ENCODE measurements at regions not wholly inside any gene's neighbourhood (a gene's known extent, or its start where the extent isn't known, plus 50 kb on each side); places are given as distances from the start of the nearest gene placed in this dataset.
"Not testable (repeated sequence)": the region's sequence is repeated elsewhere in the genome, so short reads cannot be mapped to it uniquely, and the experiment has no call there.

DNA sequence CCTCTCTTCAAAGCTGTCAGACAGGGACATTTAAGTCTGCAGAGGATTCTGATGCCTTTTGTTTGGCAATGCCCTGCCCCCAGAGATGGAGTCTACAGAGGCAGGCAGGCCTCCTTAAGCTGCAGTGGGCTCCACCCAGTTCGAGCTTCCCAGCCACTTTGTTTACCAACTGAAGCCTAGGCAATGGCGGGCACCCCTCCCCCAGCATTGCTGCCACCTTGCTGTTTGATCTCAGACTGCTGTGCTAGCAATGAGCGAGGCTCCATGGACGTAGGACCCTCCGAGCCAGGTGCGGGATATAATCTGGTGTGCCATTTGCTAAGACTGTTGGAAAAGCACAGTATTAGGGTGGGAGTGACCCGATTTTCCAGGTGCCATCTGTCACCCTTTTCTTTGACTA lies 207.7 kb downstream of the OTOP1 start:
- DNase-seq (ENCODE audit: low read depth in 2 of 3, low spot score in 2 of 3): not testable (repeated sequence)

DNA sequence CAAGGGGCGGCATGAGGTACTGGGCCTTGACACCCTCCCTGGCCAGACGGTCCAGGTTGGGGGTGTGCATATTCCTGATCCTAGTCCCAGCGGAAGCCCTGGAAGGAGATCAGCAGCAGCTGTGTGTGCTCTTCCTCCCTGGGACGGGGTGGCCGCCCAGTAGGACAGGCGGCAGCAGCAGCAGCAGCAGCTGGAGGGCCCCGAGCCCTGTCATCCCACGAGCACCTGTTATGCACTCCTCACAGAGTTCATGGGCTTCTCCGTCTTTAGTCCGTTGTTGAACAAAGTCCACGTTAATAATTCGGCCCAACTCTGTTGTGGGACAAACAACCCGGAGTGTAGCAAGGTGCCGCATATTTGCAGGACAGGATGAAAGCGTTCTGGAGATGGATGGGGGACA lies 205.6 kb downstream of the OTOP1 start:
- DNase-seq (ENCODE audit: low read depth in 2 of 3, low spot score in 2 of 3): not testable (repeated sequence)

DNA sequence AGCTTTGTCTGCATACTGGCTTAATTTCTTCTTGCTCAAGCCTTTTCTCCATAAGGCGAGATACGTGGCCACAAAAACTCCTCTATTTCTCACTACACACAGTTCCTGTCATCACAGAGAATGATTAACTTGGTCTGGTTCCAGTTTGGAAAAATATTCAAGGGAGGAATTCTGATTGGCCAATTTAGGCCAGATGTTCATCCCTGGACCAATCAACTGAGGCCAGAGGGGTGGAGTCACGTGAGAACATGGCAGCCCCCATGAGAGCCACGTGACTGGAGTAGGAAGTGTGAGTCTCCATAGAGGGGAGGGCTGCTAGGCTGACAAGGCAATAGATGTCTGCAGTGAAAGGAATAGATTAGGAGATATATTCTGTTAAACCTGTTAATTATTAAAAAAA lies 200.0 kb downstream of the OTOP1 start:
- DNase-seq (ENCODE audit: low read depth in 2 of 3, low spot score in 2 of 3): not testable (repeated sequence)

DNA sequence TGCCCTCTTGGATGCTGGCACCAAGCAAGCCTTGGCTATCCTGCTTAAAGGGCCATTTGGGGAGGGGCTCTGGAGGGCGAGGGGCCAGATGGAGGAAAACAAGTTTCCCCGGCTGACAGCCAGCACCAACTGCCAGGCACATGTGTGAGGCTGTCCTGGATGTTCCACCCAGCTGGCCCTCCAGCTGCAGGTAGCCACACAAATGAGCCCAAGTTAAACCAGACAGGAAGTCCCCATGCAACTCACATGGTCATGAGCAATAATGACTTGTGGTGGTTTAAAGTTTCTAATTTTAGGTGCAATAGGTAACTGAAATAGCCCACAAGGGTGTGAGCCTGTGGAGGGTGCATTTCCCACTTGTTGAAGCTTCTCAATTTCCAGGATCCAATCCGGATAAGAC lies 198.0 kb downstream of the OTOP1 start:
- DNase-seq (ENCODE audit: low read depth in 2 of 3, low spot score in 2 of 3): not testable (repeated sequence)

DNA sequence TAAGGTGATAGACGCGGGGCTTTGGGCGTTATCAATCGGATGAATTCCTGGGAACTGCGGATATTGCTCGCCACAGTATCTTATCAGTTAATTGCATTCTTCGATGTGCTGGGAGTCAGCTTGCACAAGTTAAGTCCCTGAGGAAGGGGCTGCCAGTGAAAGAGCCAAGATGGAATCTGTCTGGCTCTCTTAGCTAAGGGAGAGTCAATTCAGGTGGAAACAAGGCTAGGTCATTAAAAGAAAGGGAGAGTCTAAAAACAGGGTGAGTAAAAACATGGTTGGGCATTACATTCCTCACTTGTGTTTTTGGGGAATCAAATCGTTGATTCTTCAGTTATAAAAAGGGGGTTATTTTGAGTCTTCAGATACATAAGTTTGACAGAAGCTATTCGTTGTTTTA lies 196.2 kb downstream of the OTOP1 start:
- DNase-seq (ENCODE audit: low read depth in 2 of 3, low spot score in 2 of 3): not testable (repeated sequence)

DNA sequence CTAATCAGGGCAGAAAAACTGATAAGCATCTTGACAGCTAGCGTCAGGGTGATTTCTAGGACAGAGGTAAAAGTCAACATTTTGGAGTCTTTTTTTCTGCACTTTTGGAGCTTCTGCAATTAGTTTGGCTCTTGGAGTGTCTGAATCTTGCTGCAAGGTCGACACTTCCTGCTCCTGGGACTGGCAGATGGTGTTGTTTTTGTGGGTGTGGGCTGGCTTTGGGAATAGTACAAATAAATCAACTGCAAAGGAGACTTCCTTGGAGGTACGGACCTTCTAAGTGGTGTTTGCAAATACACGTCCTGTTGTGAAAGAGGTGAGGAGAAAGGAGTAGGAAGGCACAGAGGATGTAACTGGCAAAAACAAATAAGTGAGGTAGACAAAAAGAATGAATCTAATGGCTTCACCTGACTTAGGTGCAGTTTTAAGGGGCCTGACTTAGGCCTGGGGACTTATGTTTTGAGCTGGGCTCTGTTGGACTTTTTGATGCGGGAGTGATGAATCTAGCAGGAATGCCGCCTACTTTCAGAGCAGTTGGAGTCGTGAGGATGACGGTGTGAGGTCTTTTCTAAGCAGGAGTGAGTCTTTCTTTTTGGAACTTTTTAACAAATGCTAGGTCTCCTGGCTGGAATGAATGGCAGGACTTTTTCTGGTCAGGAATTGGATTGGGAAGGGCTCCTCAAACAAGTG lies 195.1 kb downstream of the OTOP1 start:
- DNase-seq (ENCODE audit: low read depth in 2 of 3, low spot score in 2 of 3): not testable (repeated sequence)

DNA sequence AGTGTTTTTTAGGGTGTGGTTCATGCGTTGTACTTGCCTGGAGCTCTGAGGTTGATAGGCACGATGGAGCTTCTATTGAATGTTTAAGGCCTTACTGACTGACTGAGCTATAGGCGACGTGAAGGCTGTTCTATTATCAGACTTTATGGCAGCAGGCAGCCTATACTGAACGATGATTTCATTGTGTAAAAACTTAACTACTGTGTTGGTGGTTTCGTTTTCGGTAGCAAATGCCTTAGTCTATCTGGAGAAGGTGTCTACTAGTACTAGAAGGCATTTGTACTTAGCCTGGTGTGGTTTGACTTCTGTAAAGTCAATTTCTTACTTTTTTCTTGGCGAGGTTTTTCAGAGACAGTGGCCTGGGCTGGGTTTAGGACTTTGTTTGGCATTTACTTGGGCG lies 194.4 kb downstream of the OTOP1 start:
- not testable (repeated sequence) for DNase-seq (ENCODE audit: low read depth in 2 of 3, low spot score in 2 of 3)

DNA sequence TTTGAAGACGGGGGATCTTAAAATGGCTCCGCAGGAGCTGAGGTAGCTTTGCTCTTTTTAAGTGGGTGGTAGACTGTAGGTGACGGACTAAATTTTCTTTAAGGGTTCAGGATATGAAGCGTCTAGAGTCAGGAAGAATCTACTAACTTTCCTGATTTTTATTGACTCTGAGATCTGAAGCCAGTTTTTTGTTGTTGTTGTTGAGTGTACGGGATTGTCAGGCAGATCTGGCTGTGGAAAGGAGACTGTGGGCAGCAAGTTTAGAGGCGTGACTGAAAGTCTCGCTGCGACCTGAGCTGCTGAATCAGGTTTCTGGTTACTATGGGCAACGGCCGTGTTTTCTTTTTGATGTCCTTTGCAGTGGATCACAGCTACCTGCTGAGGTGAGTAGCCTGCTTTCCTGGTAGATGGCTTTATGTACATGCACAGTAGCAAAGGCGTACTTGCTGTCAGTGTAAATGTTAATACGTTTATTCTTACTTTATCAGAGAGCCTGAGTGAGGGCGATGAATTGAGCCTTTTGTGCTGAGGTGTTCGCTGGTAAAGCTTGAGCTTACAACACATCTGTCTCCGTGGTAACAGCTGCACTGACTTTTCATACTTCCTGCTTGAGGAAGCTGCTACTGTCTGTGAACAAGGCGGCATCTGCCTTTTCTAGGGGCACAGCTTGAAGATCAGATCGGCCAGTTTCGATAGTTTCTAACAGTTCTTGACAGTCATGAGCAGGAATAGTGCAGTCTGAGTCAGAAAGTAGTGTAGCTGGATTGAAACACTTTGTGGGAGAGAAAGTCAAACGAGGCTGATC lies 193.7 kb downstream of the OTOP1 start:
- peak in 1 of 3 donors; percentile 2 for DNase-seq (ENCODE audit: low read depth in 2 of 3, low spot score in 2 of 3)

DNA sequence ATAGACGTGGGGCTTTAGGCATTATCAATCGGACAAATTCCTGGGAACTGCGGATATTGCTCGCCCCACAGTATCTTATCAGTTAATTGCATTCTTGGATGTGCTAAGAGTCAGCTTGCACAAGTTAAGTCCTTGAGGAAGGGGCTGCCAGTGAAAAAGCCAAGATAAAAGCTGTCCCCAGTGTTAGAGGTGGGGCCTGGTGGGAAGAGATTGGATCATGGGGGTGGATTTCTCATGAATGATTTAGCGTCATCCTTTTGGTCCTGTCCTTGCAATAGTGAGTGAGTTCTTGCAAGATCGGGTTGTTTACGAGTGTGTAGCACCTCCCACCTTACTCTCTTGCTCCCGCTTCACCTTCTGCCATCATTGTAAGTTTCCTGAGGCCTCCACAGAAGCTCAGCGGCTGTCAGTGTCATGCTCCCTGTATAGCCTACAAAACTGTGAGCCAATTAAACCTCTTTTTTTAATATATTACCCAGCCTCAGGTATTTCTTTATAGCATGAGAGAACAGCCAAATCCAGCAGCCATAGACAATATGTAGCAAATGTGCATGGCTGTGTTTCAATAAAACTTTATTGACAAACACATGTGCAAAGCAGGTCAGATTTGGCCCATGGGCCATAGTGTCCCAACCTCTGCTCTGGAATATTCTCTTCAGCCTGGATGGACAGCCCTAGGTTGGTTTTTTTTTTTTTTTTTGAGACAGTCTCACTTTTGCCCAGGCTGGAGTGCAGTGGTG lies 189.2 kb downstream of the OTOP1 start:
- DNase-seq (ENCODE audit: low read depth in 2 of 3, low spot score in 2 of 3): not testable (repeated sequence)

DNA sequence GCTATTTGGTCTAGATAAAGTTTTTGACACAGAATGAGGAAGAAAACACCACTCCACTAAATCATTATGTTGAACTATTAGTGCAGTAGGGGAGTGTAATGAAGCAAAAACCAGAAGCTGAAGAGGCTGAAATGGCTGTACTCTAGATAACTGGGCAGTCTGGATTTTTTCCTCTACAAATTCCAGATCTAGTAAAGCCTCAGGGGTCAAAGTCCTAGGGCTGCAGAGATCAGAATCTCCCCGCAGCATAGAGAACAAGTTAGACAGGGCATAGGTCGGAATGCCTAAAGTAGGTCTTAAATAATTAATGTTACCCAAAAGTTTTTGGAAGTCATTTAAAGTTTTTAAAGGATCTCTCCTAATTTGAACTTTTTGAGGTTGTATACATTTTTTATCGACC lies 180.9 kb downstream of the OTOP1 start:
- DNase-seq (ENCODE audit: low read depth in 2 of 3, low spot score in 2 of 3): not testable (repeated sequence)

DNA sequence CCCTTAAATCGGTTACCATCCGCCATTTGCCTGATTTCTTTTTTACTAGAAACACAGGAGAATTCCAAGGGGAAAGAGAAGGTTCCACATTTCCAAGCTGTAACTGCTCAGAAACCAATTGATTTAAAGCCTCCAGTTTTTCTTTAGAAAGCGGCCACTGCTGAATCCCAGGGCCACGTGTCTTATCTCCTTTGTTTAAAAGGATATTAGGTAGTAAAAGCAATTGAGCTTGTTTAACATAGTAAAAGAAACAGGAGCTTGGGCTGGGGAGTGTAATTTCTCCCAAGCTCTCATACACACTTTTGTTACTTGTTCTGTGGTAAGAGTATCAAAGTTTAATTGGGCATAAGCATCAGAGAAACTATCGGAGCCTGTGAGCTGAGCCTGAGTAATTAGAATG lies 180.0 kb downstream of the OTOP1 start:
- DNase-seq (ENCODE audit: low read depth in 2 of 3, low spot score in 2 of 3): not testable (repeated sequence)

DNA sequence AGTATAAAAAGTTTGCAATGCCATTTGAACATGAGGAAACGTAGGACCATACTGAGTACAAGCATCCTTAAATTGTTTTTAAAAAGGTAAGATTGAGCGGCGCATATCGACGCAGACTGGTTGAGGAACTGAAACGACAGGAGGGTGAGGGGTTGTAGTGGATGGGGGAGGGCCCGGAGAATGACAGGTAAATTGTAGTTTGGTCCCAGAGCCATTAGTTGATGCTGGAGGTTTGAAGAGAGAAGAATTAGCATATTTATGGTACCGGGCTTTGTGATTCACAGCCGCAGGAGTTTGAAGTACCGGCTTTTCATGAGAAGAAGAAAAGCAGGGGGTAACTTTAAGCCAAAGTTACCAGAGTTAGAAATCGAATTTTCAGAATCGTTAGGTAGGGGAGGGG lies 179.5 kb downstream of the OTOP1 start:
- not testable (repeated sequence) for DNase-seq (ENCODE audit: low read depth in 2 of 3, low spot score in 2 of 3)

DNA sequence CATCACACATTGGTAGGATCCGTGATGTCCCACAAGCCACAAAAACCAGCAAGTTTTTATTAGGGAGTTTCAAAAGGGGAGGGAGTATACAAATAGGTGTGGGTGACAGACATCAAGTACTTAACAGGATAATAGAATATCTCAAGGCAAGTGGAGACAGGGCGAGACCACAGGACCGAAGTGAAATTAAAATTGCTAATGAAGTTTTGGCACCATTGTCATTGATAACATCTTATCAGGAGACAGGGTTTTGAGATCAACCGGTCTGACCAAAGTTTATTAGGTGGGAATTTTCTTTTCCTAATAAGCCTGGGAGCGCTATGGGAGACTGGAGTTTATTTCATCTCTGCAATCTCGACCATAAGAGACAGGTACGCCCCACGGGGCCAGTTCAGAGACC lies 178.5 kb downstream of the OTOP1 start:
- DNase-seq (ENCODE audit: low read depth in 2 of 3, low spot score in 2 of 3): not testable (repeated sequence)

DNA sequence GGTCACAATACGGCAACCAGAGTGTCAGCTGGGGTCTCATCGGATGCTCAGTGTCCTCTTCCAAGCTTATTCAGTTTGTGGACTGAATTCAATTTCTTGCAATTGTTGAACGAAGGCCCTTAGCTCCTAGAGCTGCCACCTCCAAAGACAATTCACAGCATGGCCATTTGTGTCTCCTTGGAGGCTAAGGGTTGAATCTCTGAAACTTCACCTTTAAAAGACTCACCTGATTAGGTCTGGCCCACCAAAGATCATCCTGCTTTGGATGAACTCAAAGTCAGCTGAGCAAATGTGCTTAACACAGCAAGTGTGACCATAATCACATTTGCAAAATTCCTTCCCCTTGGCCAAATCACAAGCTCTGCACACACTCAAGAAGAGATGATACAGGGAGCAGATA lies 175.9 kb downstream of the OTOP1 start:
- not testable (repeated sequence) for DNase-seq (ENCODE audit: low read depth in 2 of 3, low spot score in 2 of 3)

DNA sequence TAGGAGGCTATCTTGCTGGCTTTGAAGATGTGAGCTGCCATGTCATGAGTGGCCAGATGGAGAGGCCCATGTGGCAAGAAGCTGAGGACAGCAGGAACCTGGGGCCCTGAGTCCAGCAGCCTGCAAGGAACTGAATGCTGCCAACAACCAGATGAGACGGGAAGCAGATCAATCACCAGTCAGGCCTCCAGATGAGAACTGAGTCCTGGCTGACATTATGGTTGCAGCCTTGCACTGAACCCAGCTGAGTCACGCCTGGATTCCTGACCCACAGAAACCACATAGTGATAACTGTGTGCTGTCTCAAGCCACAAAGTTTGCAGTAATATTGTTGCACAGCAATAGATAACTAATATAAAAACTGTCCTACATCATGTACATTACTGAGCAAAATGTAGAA lies 173.8 kb downstream of the OTOP1 start:
- DNase-seq (ENCODE audit: low read depth in 2 of 3, low spot score in 2 of 3): not testable (repeated sequence)

DNA sequence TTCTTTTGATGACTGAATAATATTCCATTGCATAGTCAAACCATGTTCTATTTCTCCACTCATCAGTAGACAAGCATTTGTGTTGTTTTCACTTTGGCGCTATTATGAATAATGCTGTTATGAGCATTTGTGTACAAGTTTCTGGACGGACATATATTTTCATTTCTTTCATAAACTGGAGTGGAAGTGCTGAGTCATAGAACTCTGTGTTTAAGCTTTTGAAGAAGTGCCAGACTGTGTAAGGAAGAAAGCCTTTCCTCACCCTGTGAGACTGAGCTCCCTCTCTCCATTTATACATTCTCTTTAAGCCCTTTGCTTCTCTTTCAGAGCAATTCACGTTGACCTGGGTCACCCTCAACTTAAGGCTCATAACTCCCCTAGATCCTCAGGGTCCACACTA lies 169.5 kb downstream of the OTOP1 start:
- not testable (repeated sequence) for DNase-seq (ENCODE audit: low read depth in 2 of 3, low spot score in 2 of 3)

DNA sequence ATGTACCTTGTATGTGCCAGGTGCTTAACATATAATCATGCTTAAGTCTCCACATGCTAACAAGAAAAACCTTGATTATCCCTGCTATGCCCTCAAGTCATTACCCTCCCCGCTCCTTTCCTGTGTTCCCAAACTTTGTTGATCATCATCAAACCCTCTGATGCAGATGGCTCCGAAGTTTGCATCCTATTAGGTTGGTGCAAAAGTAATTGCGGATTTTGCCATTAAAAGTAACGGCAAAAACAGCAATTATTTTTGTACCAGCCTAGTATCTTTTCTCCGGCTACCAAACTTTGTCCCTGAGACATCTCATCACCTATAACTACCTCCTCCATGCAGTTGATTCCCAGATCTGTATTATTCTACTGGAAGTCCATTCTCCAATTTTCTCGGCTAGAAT lies 142.6 kb downstream of the OTOP1 start:
- not testable (repeated sequence) for DNase-seq (ENCODE audit: low read depth in 2 of 3, low spot score in 2 of 3)

DNA sequence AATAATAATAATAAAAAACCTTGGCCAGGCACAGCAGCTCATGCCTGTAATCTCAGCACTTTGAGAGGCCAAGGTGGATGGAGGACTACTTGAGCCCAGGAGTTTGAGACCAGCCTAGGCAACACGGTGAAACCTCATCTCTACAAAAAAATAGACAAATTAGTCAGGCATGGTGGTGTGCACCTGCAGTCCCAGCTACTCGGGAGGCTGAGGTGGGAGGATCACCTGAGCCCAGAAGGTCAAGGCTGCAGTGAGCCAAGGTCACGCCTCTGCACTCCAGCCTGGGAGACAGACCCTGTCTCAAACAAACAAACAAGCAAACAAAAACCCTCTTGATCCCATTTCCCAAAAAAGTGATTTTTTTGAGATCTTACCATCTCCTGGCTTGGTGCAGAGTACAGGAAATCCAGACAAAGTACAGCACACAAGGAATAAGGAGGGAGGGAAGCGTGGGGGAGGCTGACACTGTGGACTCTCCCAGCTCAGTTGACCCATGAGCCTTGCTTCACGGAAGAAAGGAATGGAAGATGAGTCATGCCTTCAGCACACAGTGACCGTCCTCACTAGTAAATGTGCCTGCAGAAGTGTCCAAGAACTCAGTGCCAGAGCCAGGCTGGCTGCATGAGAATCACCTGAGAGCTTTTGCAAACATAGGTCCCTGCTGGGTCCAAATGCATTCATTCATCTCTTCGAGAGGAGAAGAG lies 136.9 kb downstream of the OTOP1 start:
- not testable (repeated sequence) for DNase-seq (ENCODE audit: low read depth in 2 of 3, low spot score in 2 of 3)

DNA sequence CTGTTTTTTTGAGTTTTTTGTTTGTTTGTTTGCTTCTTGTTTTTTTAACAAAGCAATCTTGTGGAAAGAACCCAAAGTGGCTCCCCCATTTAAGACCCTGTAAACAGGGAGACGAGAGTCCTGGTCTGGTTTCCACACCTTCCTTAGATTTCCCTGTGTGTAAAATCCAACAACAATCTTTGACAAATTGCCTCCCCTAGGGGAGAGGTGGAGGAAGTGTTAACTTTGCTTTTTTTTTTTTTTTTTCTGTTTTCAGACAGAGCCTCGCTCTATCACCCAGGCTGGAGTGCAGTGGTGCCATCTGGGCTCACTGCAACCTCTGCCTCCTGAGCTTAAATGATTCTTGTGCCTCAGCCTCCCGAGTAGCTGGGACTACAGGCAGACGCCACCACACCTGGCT lies 136.0 kb downstream of the OTOP1 start:
- not testable (repeated sequence) for DNase-seq (ENCODE audit: low read depth in 2 of 3, low spot score in 2 of 3)

DNA sequence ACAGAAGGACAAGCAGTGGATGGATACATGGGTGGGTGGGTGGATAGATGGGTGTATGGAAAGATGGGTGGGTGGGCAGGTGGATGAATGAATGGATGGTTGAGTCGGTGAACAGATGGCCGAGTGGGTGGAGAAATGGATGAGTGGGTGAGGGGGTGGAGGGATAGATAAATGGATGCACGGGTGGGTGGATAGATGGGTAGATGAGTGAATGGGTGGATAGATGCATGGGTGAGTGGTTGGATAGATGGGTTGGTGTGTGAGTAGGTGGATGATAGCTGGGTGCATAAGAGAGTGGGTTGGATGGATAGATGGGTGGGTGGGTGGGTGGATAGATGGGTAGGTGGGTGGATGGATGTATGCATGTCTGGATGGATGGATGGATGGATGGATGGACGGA lies 134.6 kb downstream of the OTOP1 start:
- not testable (repeated sequence) for DNase-seq (ENCODE audit: low read depth in 2 of 3, low spot score in 2 of 3)

DNA sequence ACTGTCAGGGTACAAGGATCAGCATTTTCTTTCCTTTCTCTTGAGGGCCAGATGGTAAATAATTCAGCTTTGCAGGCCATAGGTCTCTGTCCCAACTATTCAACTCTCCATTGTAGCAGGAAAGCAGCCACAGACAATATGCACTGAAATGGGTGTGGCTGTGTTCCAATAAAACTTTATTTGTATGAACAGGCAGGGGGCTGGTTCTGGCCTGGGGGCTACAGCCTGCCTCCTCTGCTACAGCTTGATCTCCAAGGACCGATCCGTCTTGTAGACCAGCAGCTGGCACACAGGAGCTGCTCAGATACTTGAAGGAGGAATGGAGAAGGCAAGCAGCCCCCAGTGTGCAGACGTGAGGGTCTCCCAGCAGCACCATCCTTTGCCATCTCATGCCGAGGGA lies 127.1 kb downstream of the OTOP1 start:
- not testable (repeated sequence) for DNase-seq (ENCODE audit: low read depth in 2 of 3, low spot score in 2 of 3)

All from hematopoietic multipotent progenitor cell (in vitro differentiated cells).